Panc1 (cell line): ENCODE measurements at regions not wholly inside any gene's neighbourhood (a gene's known extent, or its start where the extent isn't known, plus 50 kb on each side); places are given as distances from the start of the nearest gene placed in this dataset.

Experiments
- ATAC-seq: fragments of 200-7000 bp; cut with Tn5 transposase; 2 replicates; pipeline ENCODE4 v1.9.1; 2020; ENCODE audit warnings: mild to moderate bottlenecking, moderate library complexity
- BruUV-seq: library from RNA; stranded (reverse); fragments of 400-500 nt; replicated peaks from 2 replicates; lab custom pipeline; 2021; lab: Mats Ljungman, UMichigan
- CTCF ChIA-PET: fragments of 300-600 bp; sonication (Branson Sonifier 250); formaldehyde crosslinking; loops from one replicate; lab custom pipeline; 2022; ENCODE audit warnings: antibody characterized with exemption; lab: Charles Lee
- POLR2A ChIA-PET: fragments of 300-600 bp; sonication (Branson Sonifier 250); formaldehyde crosslinking; loops from one replicate; lab custom pipeline; 2022; ENCODE audit warnings: antibody characterized with exemption; lab: Charles Lee
- DNase-seq: peaks from one replicate; pipeline ENCODE4 v3.0.0-alpha.2; 2010; ENCODE audit warnings: low read depth, low spot score
- H3K27ac ChIP-seq: 2 replicates; pipeline ENCODE4 v1.5.1; 2011; ENCODE audit warnings: mild to moderate bottlenecking, low read length, inconsistent platforms
- H3K27me3 ChIP-seq: fragments of 200-500 bp; sonication (Bioruptor generic); 2 replicates; pipeline ENCODE4 v1.6.0; 2014; ENCODE audit warnings: low read length, inconsistent platforms; ENCODE audit not compliant: control insufficient read depth, insufficient read depth
- H3K36me3 ChIP-seq: fragments of 200-500 bp; sonication (Bioruptor generic); 2 replicates; pipeline ENCODE4 v1.5.1; 2014; ENCODE audit warnings: inconsistent platforms, mild to moderate bottlenecking, low read length, moderate library complexity; ENCODE audit not compliant: control insufficient read depth, insufficient read depth
- H3K4me1 ChIP-seq: 2 replicates; pipeline ENCODE4 v1.5.1; 2011; ENCODE audit warnings: inconsistent platforms, mild to moderate bottlenecking, low read length, moderate library complexity; ENCODE audit not compliant: control insufficient read depth, insufficient read depth
- H3K4me3 ChIP-seq, 2 experiments: 2 replicates each; pipeline ENCODE4 v1.5.1; 2011 to 2012; ENCODE audit warnings: low read depth in 2 of 2, low read length in 2 of 2, mild to moderate bottlenecking in 2 of 2, inconsistent platforms in 1 of 2, moderate library complexity in 1 of 2
- H3K9me3 ChIP-seq: fragments of 200-500 bp; sonication (Bioruptor generic); 2 replicates; pipeline ENCODE4 v1.5.1; 2014; ENCODE audit warnings: low read depth, mild to moderate bottlenecking, inconsistent platforms, low read length, moderate library complexity; ENCODE audit not compliant: control insufficient read depth, insufficient read depth
- CTCF ChIP-seq: fragments of 450-650 bp; IDR thresholded peaks from 2 replicates; pipeline ENCODE4 v1.5.1; 2017; ENCODE audit warnings: mild to moderate bottlenecking
- POLR2AphosphoS5 ChIP-seq: IDR thresholded peaks from 2 replicates; pipeline ENCODE4 v1.6.1; 2012; ENCODE audit warnings: mild to moderate bottlenecking, low read depth, low read length, moderate library complexity
- SIN3A ChIP-seq: IDR thresholded peaks from 2 replicates; pipeline ENCODE4 v1.6.1; 2012; ENCODE audit warnings: low read depth, mild to moderate bottlenecking, low read length, moderate library complexity, borderline replicate concordance; ENCODE audit not compliant: insufficient read depth
- TCF7L2 ChIP-seq: IDR thresholded peaks from 2 replicates; pipeline ENCODE4 v1.6.1; 2011; ENCODE audit warnings: mild to moderate bottlenecking, low read depth, low read length, inconsistent platforms
- in situ Hi-C: cut with HindIII; loops from 2 replicates; pipeline ENCODE4 v1.10.0; 2016; ENCODE audit warnings: low sequenced_read_pairs, low pct_unique_long_range_greater_than_20kb
- intact Hi-C: fragments of 100-400 bp; cut with micrococcal nuclease; formaldehyde crosslinking; loops from one replicate; pipeline ENCODE4 v1.10.0; 2022; ENCODE audit not compliant: unreplicated experiment
- TF ChIP-seq, protein P1 (sequence below), 2 experiments: IDR thresholded peaks; 2 replicates each; pipeline ENCODE4 v1.6.1; 2011 to 2012; ENCODE audit warnings: low read depth in 2 of 2, control low read depth in 1 of 2, low read length in 1 of 2, mild to moderate bottlenecking in 1 of 2, moderate library complexity in 1 of 2; ENCODE audit not compliant: insufficient read depth in 1 of 2

- ATAC-seq (no peak), DNase-seq (no peak)
- Histone ChIP-seq H3K4me1 (no peaks in the 10 kb centered on the region), H3K4me3 (no peak overlapping the region), H3K36me3 (no peaks in the 10 kb centered on the region), H3K9me3 (no peaks in the 10 kb centered on the region), H3K27ac (no peak overlapping the region), H3K27me3 (no peaks in the 10 kb centered on the region)
- intact Hi-C loops (no loop called here), in situ Hi-C loops (no loop called here)
- POLR2A ChIA-PET = no interaction called here
- BruUV-seq = no TSS peak
- no peak for TF ChIP-seq SIN3A
- TF ChIP-seq TCF7L2 = no peak
- no peak for TF ChIP-seq CTCF
- no peak for TF ChIP-seq POLR2AphosphoS5
- TF ChIP-seq, protein P1, sequence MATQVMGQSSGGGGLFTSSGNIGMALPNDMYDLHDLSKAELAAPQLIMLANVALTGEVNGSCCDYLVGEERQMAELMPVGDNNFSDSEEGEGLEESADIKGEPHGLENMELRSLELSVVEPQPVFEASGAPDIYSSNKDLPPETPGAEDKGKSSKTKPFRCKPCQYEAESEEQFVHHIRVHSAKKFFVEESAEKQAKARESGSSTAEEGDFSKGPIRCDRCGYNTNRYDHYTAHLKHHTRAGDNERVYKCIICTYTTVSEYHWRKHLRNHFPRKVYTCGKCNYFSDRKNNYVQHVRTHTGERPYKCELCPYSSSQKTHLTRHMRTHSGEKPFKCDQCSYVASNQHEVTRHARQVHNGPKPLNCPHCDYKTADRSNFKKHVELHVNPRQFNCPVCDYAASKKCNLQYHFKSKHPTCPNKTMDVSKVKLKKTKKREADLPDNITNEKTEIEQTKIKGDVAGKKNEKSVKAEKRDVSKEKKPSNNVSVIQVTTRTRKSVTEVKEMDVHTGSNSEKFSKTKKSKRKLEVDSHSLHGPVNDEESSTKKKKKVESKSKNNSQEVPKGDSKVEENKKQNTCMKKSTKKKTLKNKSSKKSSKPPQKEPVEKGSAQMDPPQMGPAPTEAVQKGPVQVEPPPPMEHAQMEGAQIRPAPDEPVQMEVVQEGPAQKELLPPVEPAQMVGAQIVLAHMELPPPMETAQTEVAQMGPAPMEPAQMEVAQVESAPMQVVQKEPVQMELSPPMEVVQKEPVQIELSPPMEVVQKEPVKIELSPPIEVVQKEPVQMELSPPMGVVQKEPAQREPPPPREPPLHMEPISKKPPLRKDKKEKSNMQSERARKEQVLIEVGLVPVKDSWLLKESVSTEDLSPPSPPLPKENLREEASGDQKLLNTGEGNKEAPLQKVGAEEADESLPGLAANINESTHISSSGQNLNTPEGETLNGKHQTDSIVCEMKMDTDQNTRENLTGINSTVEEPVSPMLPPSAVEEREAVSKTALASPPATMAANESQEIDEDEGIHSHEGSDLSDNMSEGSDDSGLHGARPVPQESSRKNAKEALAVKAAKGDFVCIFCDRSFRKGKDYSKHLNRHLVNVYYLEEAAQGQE (IDR thresholded peaks at IDR 0.05; ENCODE audit: insufficient read depth in 1 of 2, low read depth in 2 of 2, low read length in 1 of 2) = no peak
- CTCF ChIA-PET = no interaction called here
Observed at GRCh38 chr15:62428851-62429598, 263.9 kb upstream of the C2CD4B start.

GRCh38 chr15:62430056-62430455 lies 265.0 kb upstream of the C2CD4B start:
- DNase-seq (no peak), ATAC-seq (no peak)
- in situ Hi-C loops (no loop called here), intact Hi-C loops (no loop called here)
- no peak for TF ChIP-seq POLR2AphosphoS5
- no peak for TF ChIP-seq TCF7L2
- TF ChIP-seq, protein P1 (IDR thresholded peaks at IDR 0.05; ENCODE audit: insufficient read depth in 1 of 2, low read depth in 2 of 2, low read length in 1 of 2) = no peak
- no peak for TF ChIP-seq CTCF
- TF ChIP-seq SIN3A = no peak
- Histone ChIP-seq H3K9me3 (no peaks in the 10 kb centered on the region), H3K27ac (no peak overlapping the region), H3K4me1 (no peaks in the 10 kb centered on the region), H3K36me3 (no peaks in the 10 kb centered on the region), H3K27me3 (no peaks in the 10 kb centered on the region), H3K4me3 (no peak overlapping the region)
- no TSS peak for BruUV-seq
- CTCF ChIA-PET = no interaction called here
- POLR2A ChIA-PET = no interaction called here
